ENCODE measurements at regions not wholly inside any gene's neighbourhood (a gene's known extent, or its start where the extent isn't known, plus 50 kb on each side); places are given as distances from the start of the nearest gene placed in this dataset.
"Not testable (repeated sequence)": the region's sequence is repeated elsewhere in the genome, so short reads cannot be mapped to it uniquely, and the experiment has no call there.

- DNase-seq, result not testable (repeated sequence)
Measured at GRCh38 chr5:97579977-97580376, 396.9 kb upstream of the RIOK2 start.

DNA sequence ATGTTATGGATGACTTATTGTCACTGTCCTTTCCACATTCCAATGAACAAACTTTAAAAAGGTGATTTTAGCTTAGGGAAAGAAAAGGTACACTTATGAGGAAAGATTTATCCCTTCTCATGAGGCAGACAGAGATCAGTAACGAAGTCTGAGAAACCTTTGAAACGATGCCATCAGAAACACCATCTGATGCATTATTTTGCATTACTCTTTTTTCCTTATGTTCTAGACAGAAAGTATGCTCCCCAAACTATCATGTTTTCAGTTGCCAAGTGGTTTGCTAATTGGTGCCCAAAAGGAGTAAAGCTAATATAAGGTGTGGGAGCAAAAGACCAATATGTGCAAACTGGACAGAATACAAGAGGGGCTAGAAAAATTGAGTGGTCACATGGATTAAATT, 397.7 kb upstream of the RIOK2 start:
- DNase-seq, result no peak

DNA sequence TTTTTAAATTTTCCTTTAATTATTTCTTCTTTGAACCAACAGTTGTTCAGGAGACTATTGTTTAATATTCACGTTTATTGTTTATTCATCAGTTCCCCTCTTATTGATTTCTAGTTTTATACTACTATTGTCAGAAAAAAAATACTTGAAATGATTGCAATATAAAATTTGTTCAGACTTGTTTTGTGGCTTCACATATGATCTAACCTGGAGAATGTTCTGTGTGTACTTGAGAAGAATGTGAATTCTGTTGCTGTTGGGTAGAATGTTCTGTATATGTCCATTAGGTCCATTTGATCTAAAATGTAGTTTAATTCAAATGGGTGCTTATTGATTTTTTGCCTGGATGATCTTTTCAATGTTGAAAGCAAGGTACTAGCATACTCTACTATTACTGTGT, 408.7 kb upstream of the RIOK2 start:
- no peak for DNase-seq

- no peak for DNase-seq
Measured at GRCh38 chr5:97600486-97600885, 417.4 kb upstream of the RIOK2 start.

GRCh38 chr5:97601651-97602050, 418.6 kb upstream of the RIOK2 start:
- no peak for DNase-seq

- DNase-seq, result no peak
Measured at GRCh38 chr5:97606531-97606930, 423.5 kb upstream of the RIOK2 start.

GRCh38 chr5:97608501-97608900, 425.5 kb upstream of the RIOK2 start:
- no peak for DNase-seq

GRCh38 chr5:97618721-97619120, 435.7 kb upstream of the RIOK2 start:
- DNase-seq, result no peak

- DNase-seq, result no peak
Measured at GRCh38 chr5:97623441-97623840, 440.4 kb upstream of the RIOK2 start.

DNA sequence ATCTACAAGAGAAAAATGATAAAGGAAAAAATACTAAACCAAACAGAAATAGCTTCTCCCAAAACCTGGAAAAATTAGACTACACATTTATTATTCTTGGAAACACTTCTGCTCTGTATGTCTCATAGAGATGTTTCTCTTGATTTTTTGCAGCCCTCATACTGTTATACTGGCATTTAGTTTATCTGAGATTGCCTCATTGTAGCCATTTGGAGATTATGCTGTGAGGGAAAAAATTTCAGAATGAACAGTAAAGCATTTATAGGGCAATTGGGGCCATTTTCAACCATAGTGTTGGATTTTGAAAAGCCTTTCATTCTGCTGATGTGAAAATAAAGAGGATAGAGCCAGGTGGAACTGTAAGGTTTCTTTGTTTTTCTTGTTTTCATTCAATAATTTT, 441.8 kb upstream of the RIOK2 start:
- no peak for DNase-seq

DNA sequence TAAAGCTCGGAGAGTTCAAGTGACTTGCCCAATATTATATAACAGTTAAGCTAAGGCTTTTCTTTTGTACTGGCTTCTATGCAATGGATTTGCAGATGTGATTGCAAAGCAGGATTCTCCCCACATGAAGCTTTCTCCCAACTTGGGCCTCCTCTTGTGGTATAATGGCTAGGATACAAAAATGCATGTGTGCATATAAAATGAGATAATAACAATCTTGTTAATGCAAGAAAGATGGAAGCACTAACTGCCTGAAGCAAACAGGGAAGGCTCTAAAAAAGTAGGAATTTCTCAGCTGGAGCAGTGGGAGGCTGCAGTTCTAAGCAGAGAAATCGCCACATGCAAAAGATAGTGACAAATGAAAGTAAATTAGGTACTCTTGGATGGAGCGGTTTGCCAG, 444.2 kb upstream of the RIOK2 start:
- DNase-seq, result no peak

DNA sequence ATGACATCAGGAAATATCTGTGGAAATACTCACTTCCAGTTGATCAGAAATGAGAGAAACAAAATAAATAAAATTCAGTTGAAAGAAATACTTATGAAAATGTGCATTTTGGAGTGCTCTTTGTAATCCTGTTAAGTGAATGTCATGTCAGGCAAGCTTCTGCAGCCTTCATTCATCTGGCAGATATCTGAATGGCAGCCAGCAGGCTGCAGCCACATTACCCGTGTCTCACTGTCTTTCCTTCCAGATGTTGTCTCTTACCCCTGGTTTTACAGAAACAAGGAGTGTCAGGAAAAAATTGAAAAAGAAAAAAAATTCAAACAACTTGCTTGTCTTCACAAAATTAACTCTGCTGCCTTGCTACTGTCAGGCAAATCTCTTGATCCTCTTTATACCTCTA, 445.0 kb upstream of the RIOK2 start:
- no peak for DNase-seq

DNA sequence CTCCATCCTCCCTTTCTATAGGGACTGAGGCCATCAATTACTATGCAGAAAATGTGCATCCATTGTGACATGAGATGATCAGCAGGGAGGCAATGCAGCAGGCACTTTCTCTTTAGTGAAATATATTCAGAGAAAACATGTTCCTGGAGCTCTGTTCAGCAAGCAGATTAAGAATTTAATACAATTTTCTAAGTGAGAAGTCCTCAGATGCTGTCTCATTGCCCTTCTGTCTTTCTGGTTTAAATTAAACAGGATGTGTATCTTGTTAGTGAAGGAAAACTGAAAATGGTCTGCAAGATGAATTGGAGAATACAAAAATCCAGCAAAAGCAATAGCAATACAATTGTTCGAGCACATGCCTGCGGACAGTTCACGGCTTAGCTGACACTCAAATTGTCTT, 445.8 kb upstream of the RIOK2 start:
- DNase-seq, result peak in 1 of 58 donors; percentile 10

DNA sequence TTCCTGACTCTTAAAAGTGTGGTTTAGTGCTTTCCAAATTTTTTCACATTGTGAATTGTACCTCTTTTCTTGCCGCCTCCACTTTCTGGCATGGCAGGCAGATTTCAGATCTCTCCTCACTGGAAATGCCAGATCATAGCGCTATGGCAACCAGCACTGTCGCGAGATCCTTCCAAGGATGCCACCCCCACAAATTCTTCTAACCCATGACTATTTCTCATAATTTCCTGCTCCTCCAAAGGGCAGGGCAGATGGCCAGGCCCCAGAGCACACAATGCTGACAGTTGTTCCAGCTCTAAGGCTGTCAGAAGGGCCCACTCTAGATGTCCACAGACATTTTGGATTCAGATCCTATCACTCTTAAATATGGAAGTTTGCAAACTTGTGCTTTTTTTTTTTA, 446.2 kb upstream of the RIOK2 start:
- DNase-seq, result peak in 36 of 58 donors; percentile 1 to 55 (median 14)

DNA sequence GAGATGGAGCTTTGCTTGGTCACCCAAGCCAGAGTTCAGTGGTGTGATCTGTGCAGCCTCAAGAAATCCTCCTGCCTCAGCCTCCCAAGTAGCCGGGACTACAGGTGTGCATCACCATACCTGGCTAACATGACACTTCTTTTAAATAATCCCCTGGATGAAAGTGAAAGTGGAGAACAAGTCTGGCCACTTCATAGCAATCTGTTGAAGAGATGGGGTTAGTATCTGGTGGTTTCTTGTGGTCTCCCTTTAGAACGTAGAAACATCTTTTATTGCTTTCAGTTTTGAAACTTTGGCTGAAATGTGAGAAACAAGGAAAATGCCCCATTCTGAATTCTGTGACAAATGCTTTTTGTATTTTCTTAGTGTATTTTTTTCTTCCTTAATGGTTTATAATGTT, 452.5 kb upstream of the RIOK2 start:
- DNase-seq, result no peak

GRCh38 chr5:97636766-97637165, 453.7 kb upstream of the RIOK2 start:
- no peak for DNase-seq

GRCh38 chr5:97641081-97641480, 458.0 kb upstream of the RIOK2 start:
- no peak for DNase-seq

DNA sequence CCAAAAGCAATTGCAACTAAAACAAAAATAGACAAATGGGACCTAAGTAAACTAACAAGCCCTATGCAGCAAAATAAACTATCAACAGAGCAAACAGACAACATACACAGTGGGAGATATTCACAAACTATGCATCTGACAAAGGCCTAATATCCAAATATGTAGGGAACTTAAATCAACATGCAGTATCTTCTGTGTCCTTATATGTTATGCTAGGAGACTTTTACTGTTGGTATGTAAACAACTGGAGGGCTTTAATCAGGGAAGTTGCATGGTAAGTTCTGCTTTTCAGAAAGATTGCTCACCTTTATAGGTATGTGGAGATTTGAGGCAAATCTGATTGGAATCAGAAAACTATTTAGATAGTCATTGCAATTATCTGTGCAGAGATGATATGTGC, 461.2 kb upstream of the RIOK2 start:
- no peak for DNase-seq

DNA sequence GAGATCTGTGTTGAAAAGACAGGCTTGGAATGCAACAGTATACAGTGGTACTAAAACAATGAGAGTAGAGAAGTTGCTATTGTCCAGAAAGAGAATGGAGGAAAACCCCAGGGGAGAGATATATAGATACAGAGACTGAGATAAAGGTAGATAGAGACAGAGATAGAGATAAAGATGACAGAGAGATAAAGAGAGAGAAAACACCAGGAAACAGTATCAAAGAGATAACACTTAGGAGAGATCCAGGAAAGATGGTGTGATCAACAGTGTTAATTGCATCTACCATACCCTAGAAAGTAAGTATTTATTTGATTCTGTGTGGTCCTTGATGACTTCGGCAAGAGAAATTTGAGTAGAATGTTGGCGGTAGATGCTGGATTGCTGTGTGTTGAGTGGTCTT, 461.8 kb upstream of the RIOK2 start:
- DNase-seq, result no peak

DNA sequence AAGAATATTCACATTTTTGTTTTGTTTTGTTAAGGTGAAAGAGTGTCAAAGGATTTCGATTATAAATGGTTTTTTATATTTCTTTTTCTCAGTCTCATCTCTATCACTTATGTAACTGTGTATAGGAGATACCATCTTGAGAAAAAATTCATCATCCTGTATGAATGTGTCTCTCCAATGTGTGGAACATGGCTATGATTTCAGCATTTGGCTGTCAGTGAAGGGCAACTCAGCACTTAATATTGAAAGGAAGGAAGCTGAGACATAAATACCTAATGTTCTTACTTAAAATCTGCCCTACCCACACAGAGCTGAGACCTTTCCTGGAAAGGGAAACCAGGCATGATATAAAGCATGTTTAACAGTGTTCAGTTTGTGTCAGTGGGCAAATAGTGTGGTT, 474.2 kb upstream of the RIOK2 start:
- DNase-seq, result no peak

DNA sequence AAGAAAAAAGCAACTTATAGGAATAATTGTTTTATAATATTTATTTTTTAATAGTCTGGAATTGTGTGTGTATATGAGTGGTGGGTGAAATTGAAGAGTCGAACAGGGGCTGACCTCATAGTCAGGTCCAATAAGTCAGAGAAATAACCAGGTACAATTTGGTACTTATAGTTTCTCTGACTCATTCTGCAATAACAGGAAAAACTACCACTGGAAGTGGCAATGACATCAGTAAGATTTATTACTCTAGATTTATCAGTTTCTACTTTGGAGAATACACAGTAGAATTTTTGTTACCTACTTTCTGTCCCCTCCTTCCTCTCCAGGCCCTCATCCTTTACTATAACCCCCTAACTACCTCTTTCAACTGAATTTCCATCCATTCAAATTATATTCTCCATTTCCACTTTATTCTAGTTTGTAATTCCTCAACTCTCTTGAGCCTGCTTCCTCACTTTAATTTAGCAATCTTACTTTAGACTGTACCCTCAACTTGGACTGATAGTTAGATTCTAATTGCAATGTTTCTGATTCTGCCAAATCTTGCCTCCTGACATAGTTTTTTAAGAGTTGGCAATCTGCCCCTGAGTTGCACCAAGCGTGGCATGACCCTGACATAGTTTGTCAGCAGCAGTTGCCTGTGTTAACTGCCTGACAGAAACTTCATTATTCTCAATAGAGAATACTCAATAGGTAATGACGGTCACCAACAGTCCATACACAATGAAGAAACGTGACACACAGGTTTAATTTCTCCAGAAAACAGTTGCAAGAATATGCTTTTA, 475.3 kb upstream of the RIOK2 start:
- DNase-seq, result no peak

GRCh38 chr5:97666783-97667182, 483.7 kb upstream of the RIOK2 start:
- no peak for DNase-seq

DNA sequence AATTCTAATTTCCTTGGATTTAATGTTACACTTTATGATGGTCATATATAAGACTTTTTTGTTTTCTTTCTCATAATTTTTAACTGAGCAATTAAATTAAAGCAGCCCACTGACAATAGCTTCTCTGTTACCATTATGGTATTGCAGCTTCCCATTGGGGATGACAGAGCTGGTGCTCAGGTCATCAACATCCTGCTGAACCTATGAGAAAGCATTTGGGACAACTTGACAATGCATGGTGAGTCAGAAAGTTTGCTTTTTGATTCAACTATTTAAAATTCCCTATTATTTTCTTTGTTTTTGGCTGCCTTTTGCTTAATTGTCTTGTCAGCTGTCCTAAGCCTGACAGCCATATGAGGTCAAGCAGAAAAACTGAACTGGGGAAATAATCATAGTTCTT, 487.4 kb upstream of the RIOK2 start:
- DNase-seq, result no peak

- no peak for DNase-seq
Measured at GRCh38 chr5:97676608-97677007, 493.6 kb upstream of the RIOK2 start.
